COLO829 (cell line): ENCODE measurements at regions not wholly inside any gene's neighbourhood (a gene's known extent, or its start where the extent isn't known, plus 50 kb on each side); places are given as distances from the start of the nearest gene placed in this dataset.
A peak's percentile ranks its signal among the peaks of the same experiment; 100 is the strongest.

Source experiments
- DNase-seq: peaks from one replicate; pipeline ENCODE4 v3.0.0; 2012; ENCODE audit warnings: low spot score

GRCh38 chrX:21056622-21057021 is 317.6 kb upstream of the CNKSR2 start:
- DNase-seq = no peak

GRCh38 chrX:21047034-21047455 is 327.2 kb upstream of the CNKSR2 start:
- DNase-seq = no peak

GRCh38 chrX:21014326-21014725 is 359.9 kb upstream of the CNKSR2 start:
- DNase-seq = no peak

GRCh38 chrX:21004835-21005234 is 369.4 kb upstream of the CNKSR2 start:
- peak; percentile 9 for DNase-seq

- no peak for DNase-seq
Measured at GRCh38 chrX:20995829-20996228, 378.4 kb upstream of the CNKSR2 start.

GRCh38 chrX:20989361-20989760 is 384.9 kb upstream of the CNKSR2 start:
- DNase-seq = no peak

GRCh38 chrX:20988804-20989203 is 385.4 kb upstream of the CNKSR2 start:
- DNase-seq = no peak

GRCh38 chrX:20988118-20988517 is 386.1 kb upstream of the CNKSR2 start:
- DNase-seq = no peak

GRCh38 chrX:20980426-20980825 is 393.8 kb upstream of the CNKSR2 start:
- no peak for DNase-seq

- DNase-seq = peak; percentile 77
Measured at GRCh38 chrX:20974326-20974725, 399.9 kb upstream of the CNKSR2 start.

- DNase-seq = no peak
Measured at GRCh38 chrX:20973038-20973437, 401.2 kb upstream of the CNKSR2 start.

GRCh38 chrX:20971250-20971649 is 403.0 kb upstream of the CNKSR2 start:
- DNase-seq = no peak

- DNase-seq = no peak
Measured at GRCh38 chrX:20969565-20969964, 404.7 kb upstream of the CNKSR2 start.

- no peak for DNase-seq
Measured at GRCh38 chrX:20968996-20969395, 405.2 kb upstream of the CNKSR2 start.

GRCh38 chrX:20967725-20968124 is 406.5 kb upstream of the CNKSR2 start:
- DNase-seq = no peak

GRCh38 chrX:20965270-20966044 is 408.8 kb upstream of the CNKSR2 start:
- DNase-seq = no peak

GRCh38 chrX:20954014-20954413 is 420.2 kb upstream of the CNKSR2 start:
- no peak for DNase-seq

- no peak for DNase-seq
Measured at GRCh38 chrX:20952180-20952579, 422.0 kb upstream of the CNKSR2 start.

- DNase-seq = no peak
Measured at GRCh38 chrX:20951016-20951810, 423.0 kb upstream of the CNKSR2 start.

GRCh38 chrX:20947411-20947912 is 426.8 kb upstream of the CNKSR2 start:
- DNase-seq = peak; percentile 2

- no peak for DNase-seq
Measured at GRCh38 chrX:20913760-20914159, 460.5 kb upstream of the CNKSR2 start.

GRCh38 chrX:20906571-20906970 is 467.6 kb upstream of the CNKSR2 start:
- DNase-seq = no peak

- DNase-seq = no peak
Measured at GRCh38 chrX:20884565-20884964, 489.7 kb upstream of the CNKSR2 start.
